B cell (primary cell): ENCODE measurements at regions not wholly inside any gene's neighbourhood (a gene's known extent, or its start where the extent isn't known, plus 50 kb on each side); places are given as distances from the start of the nearest gene placed in this dataset.

Source experiments
- ATAC-seq: fragments of 200-7000 bp; cut with Tn5 transposase; one replicate; pipeline ENCODE4 v1.10.0; 2021; ENCODE audit warnings: low read depth, mild to moderate bottlenecking, moderate number of reproducible peaks, moderate library complexity
- CTCF ChIA-PET: fragments of 350-600 bp; sonication (Branson Sonifier 250); formaldehyde crosslinking; loops from one replicate; lab custom pipeline; 2021; ENCODE audit warnings: antibody characterized with exemption, inconsistent platforms; lab: Charles Lee
- POLR2A ChIA-PET: fragments of 350-600 bp; sonication (Branson Sonifier 250); formaldehyde crosslinking; loops from one replicate; lab custom pipeline; 2021; ENCODE audit warnings: antibody characterized with exemption; lab: Charles Lee
- DNase-seq: peaks from one replicate; pipeline ENCODE4 v3.0.0; 2013
- H2AFZ ChIP-seq: 2 replicates; pipeline ENCODE4 v1.6.1; 2012; ENCODE audit warnings: mild to moderate bottlenecking, low read depth, low read length; ENCODE audit not compliant: insufficient read depth, poor library complexity, severe bottlenecking
- H3K27ac ChIP-seq, 2 donors: 1 replicate in 1 of 2; 2 replicates in 1 of 2; pipeline ENCODE4 v1.5.1; 2012 to 2013; ENCODE audit warnings: low read length in 2 of 2, mild to moderate bottlenecking in 2 of 2, moderate library complexity in 1 of 2
- H3K27me3 ChIP-seq, 4 experiments: fragments of 200-600 bp in 1 of 4; sonication (generic) in 1 of 4; replicated peaks in 1 of 4; 1 replicate in 2 of 4; 2 replicates in 2 of 4; pipeline versions ENCODE4 v1.6.1 to v1.7.0; 2013 to 2016; ENCODE audit warnings: low read length in 3 of 4, mild to moderate bottlenecking in 2 of 4, mixed read lengths in 1 of 4, moderate library complexity in 1 of 4; ENCODE audit not compliant: insufficient read depth in 4 of 4, control insufficient read depth in 3 of 4; ENCODE audit errors: control extremely low read depth in 1 of 4
- H3K36me3 ChIP-seq, 2 experiments: replicated peaks in 1 of 2; 1 replicate in 1 of 2; 2 replicates in 1 of 2; pipeline versions ENCODE4 v1.6.1 to v1.7.1; 2013; ENCODE audit warnings: low read length in 1 of 2; ENCODE audit not compliant: insufficient read depth in 2 of 2, control insufficient read depth in 1 of 2; ENCODE audit errors: control extremely low read depth in 1 of 2, extremely low read depth in 1 of 2
- H3K4me1 ChIP-seq, 2 donors: fragments of 200-600 bp in 1 of 2; sonication (generic) in 1 of 2; 1 replicate in 1 of 2; 2 replicates in 1 of 2; pipeline versions ENCODE4 v1.5.1 to v1.6.1; 2013 to 2017; ENCODE audit warnings: low read length in 2 of 2; ENCODE audit not compliant: control insufficient read depth in 2 of 2, insufficient read depth in 2 of 2
- H3K4me2 ChIP-seq: replicated peaks from 2 replicates; pipeline ENCODE3; 2012; ENCODE audit warnings: mild to moderate bottlenecking, low read depth, low read length; ENCODE audit not compliant: poor library complexity, severe bottlenecking
- H3K4me3 ChIP-seq, 5 experiments: fragments of 200-600 bp in 1 of 5; sonication (generic) in 1 of 5; 1 replicate in 3 of 5; 2 replicates in 2 of 5; pipeline versions ENCODE4 v1.5.1 to v1.7.0; 2011 to 2016; ENCODE audit warnings: low read length in 4 of 5, mild to moderate bottlenecking in 4 of 5, low read depth in 2 of 5, control low read depth in 1 of 5, moderate library complexity in 1 of 5; ENCODE audit not compliant: insufficient read depth in 1 of 5; ENCODE audit errors: control extremely low read depth in 1 of 5, extremely low read depth in 1 of 5
- H3K79me2 ChIP-seq: fragments of 200-600 bp; sonication (generic); one replicate; pipeline ENCODE4 v1.6.0; 2016; ENCODE audit warnings: low read length; ENCODE audit not compliant: control insufficient read depth, insufficient read depth
- H3K9ac ChIP-seq: fragments of 200-600 bp; sonication (generic); 2 replicates; pipeline ENCODE4 v1.6.1; 2017; ENCODE audit warnings: mild to moderate bottlenecking, low read length, moderate library complexity
- H3K9me3 ChIP-seq, 3 donors: one replicate each; pipeline versions ENCODE4 v1.6.1 to v1.7.1; 2013; ENCODE audit warnings: low read length in 2 of 3; ENCODE audit not compliant: control insufficient read depth in 2 of 3, insufficient read depth in 1 of 3; ENCODE audit errors: control extremely low read depth in 1 of 3
- H4K20me1 ChIP-seq: 2 replicates; pipeline ENCODE4 v1.6.0; 2012; ENCODE audit warnings: mild to moderate bottlenecking, low read length; ENCODE audit not compliant: insufficient read depth, control insufficient read depth, poor library complexity, severe bottlenecking
- H3K27ac Mint-ChIP-seq: one replicate; pipeline ENCODE4 v1.8.0; 2021; ENCODE audit warnings: mixed read lengths
- H3K27me3 Mint-ChIP-seq: one replicate; pipeline ENCODE4 v1.8.0; 2021; ENCODE audit warnings: mixed read lengths
- H3K4me1 Mint-ChIP-seq: one replicate; pipeline ENCODE4 v1.8.0; 2021; ENCODE audit warnings: mixed read lengths
- H3K4me3 Mint-ChIP-seq: one replicate; pipeline ENCODE4 v1.8.0; 2021; ENCODE audit warnings: mixed read lengths
- H3K9me3 Mint-ChIP-seq: one replicate; pipeline ENCODE4 v1.8.0; 2022; ENCODE audit warnings: mixed read lengths; ENCODE audit not compliant: insufficient read depth
- CTCF ChIP-seq: fragments of 200-600 bp; IDR thresholded peaks from one replicate; pipeline ENCODE4 v1.8.0; 2022; ENCODE audit warnings: antibody characterized with exemption, mild to moderate bottlenecking
- EZH2 ChIP-seq: IDR thresholded peaks from 2 replicates; pipeline ENCODE4 v1.6.1; 2012; ENCODE audit warnings: borderline replicate concordance, low read depth, mild to moderate bottlenecking, moderate library complexity, low read length; ENCODE audit not compliant: insufficient read depth, poor library complexity, severe bottlenecking
- WGBS: methylation state at CpG from one replicate; pipeline ENCODE4 v1.1.5; 2013; ENCODE audit warnings: missing lambda C conversion rate; ENCODE audit not compliant: insufficient coverage; 5-methylcytosine and 5-hydroxymethylcytosine counted together
- intact Hi-C: fragments of 100-400 bp; cut with micrococcal nuclease; formaldehyde crosslinking; loops from one replicate; pipeline ENCODE4 v1.10.0; 2022

GRCh38 chr3:53956586-53956985 lies 64.9 kb upstream of the SELENOK start:
- H3K9ac ChIP-seq, result no peak overlapping the region
- Mint-ChIP-seq H3K4me3 (no peak overlapping the region), H3K4me1 (no peaks in the 10 kb centered on the region), H3K27me3 (peaks cover 11% of the 10 kb centered on the region), H3K9me3 (no peaks in the 10 kb centered on the region), H3K27ac (no peak overlapping the region)
- ATAC-seq (no peak), DNase-seq (no peak)
- ChIA-PET CTCF (no interaction called here), POLR2A (no interaction called here)
- H3K4me3 ChIP-seq, result no peak overlapping the region
- no peaks in the 10 kb centered on the region for H3K4me1 ChIP-seq
- H3K4me2 ChIP-seq, result no peak overlapping the region
- H3K27me3 ChIP-seq, result peaks cover 0 to 4% (median 2%) of the 10 kb centered on the region in 4 experiments
- no peaks in the 10 kb centered on the region for H3K9me3 ChIP-seq
- H3K27ac ChIP-seq, result no peak overlapping the region
- H2AFZ ChIP-seq, result no peak overlapping the region
- WGBS, result 97% methylated on average over 3 of the region's 6 CpGs
- no peaks in the 10 kb centered on the region for H3K79me2 ChIP-seq
- no peaks in the 10 kb centered on the region for H4K20me1 ChIP-seq
- intact Hi-C loops, result no loop called here
- TF ChIP-seq CTCF (no peak), EZH2 (no peak)
- H3K36me3 ChIP-seq, result no peaks in the 10 kb centered on the region

GRCh38 chr3:53949541-53949940 lies 57.9 kb upstream of the SELENOK start:
- intact Hi-C loops, result no loop called here
- WGBS, result no CpG with 5 or more reads among the region's 2 CpGs
- H3K79me2 ChIP-seq, result no peaks in the 10 kb centered on the region
- TF ChIP-seq EZH2, result no peak
- no peak overlapping the region for H3K27ac ChIP-seq
- H3K9me3 Mint-ChIP-seq, result peaks cover 11% of the 10 kb centered on the region
- CTCF ChIA-PET, result interaction anchor here (1.0 kb wide), 1 partner anchor 11 kb away, joined by 3 read pairs; no protein-coding TSS in a partner anchor
- ATAC-seq, result no peak
- no peaks in the 10 kb centered on the region for H3K36me3 ChIP-seq
- H3K27me3 Mint-ChIP-seq, result peaks cover 8% of the 10 kb centered on the region
- no peak overlapping the region for H2AFZ ChIP-seq
- no peaks in the 10 kb centered on the region for H3K4me1 ChIP-seq
- no peak overlapping the region for H3K27ac Mint-ChIP-seq
- no peak overlapping the region for H3K4me3 ChIP-seq
- DNase-seq, result no peak
- no peaks in the 10 kb centered on the region for H3K4me1 Mint-ChIP-seq
- no peak overlapping the region for H3K4me2 ChIP-seq
- H3K4me3 Mint-ChIP-seq, result no peak overlapping the region
- peaks cover 0 to 25% (median 22%) of the 10 kb centered on the region in 3 donors for H3K9me3 ChIP-seq
- no peaks in the 10 kb centered on the region for H4K20me1 ChIP-seq
- no peaks in the 10 kb centered on the region for H3K27me3 ChIP-seq
- no peak overlapping the region for H3K9ac ChIP-seq
- POLR2A ChIA-PET, result no interaction called here
